NCI-H1436 treated with DMSO at 0.1 percent for 48 hours (cell line): ENCODE measurements at regions not wholly inside any gene's neighbourhood (a gene's known extent, or its start where the extent isn't known, plus 50 kb on each side); places are given as distances from the start of the nearest gene placed in this dataset.

Experiments used
- DNase-seq: peaks from one replicate; lab custom pipeline; 2025; lab: John Stamatoyannopoulos, UW

- DNase-seq, result no peak
Measured at GRCh38 chr5:168163966-168164365, 127.5 kb upstream of the WWC1 start.

- no peak for DNase-seq
Measured at GRCh38 chr5:168165221-168165914, 126.1 kb upstream of the WWC1 start.

- no peak for DNase-seq
Measured at GRCh38 chr5:168165977-168166376, 125.5 kb upstream of the WWC1 start.

- DNase-seq, result no peak
Measured at GRCh38 chr5:168167338-168167737, 124.1 kb upstream of the WWC1 start.

GRCh38 chr5:168168978-168169698, 122.3 kb upstream of the WWC1 start:
- DNase-seq, result no peak

- no peak for DNase-seq
Measured at GRCh38 chr5:168169791-168170190, 121.7 kb upstream of the WWC1 start.

GRCh38 chr5:168171901-168172759, 119.3 kb upstream of the WWC1 start:
- DNase-seq, result no peak

GRCh38 chr5:168172760-168173223, 118.7 kb upstream of the WWC1 start:
- no peak for DNase-seq

GRCh38 chr5:168174376-168174775, 117.1 kb upstream of the WWC1 start:
- DNase-seq, result no peak

GRCh38 chr5:168176251-168176650, 115.2 kb upstream of the WWC1 start:
- DNase-seq, result no peak

GRCh38 chr5:168176941-168177340, 114.5 kb upstream of the WWC1 start:
- no peak for DNase-seq

GRCh38 chr5:168177831-168178450, 113.5 kb upstream of the WWC1 start:
- no peak for DNase-seq

GRCh38 chr5:168179192-168179593, 112.3 kb upstream of the WWC1 start:
- DNase-seq, result no peak

- no peak for DNase-seq
Measured at GRCh38 chr5:168182269-168182668, 109.2 kb upstream of the WWC1 start.

- DNase-seq, result no peak
Measured at GRCh38 chr5:168184103-168184502, 107.3 kb upstream of the WWC1 start.

- DNase-seq, result no peak
Measured at GRCh38 chr5:168186289-168187074, 105.0 kb upstream of the WWC1 start.

- no peak for DNase-seq
Measured at GRCh38 chr5:168187614-168188013, 103.8 kb upstream of the WWC1 start.

- DNase-seq, result no peak
Measured at GRCh38 chr5:168188182-168188581, 103.3 kb upstream of the WWC1 start.

- DNase-seq, result no peak
Measured at GRCh38 chr5:168192120-168192519, 99.3 kb upstream of the WWC1 start.

GRCh38 chr5:168193493-168194250, 97.8 kb upstream of the WWC1 start:
- DNase-seq, result no peak

- no peak for DNase-seq
Measured at GRCh38 chr5:168195110-168195509, 96.3 kb upstream of the WWC1 start.
